Activated B cell treated with CpG ODN at 0.5 μM for 24 hours (primary cell): ENCODE measurements at regions not wholly inside any gene's neighbourhood (a gene's known extent, or its start where the extent isn't known, plus 50 kb on each side); places are given as distances from the start of the nearest gene placed in this dataset.

Source experiments
- ATAC-seq: fragments of 200-7000 bp; cut with Tn5 transposase; one replicate; pipeline ENCODE4 v1.10.0; 2021; ENCODE audit warnings: low read depth, mild to moderate bottlenecking, moderate library complexity
- CTCF ChIA-PET: fragments of 350-600 bp; sonication (Branson Sonifier 250); formaldehyde crosslinking; loops from one replicate; lab custom pipeline; 2021; ENCODE audit warnings: antibody characterized with exemption; lab: Charles Lee
- POLR2A ChIA-PET: fragments of 350-600 bp; sonication (Branson Sonifier 250); formaldehyde crosslinking; loops from one replicate; lab custom pipeline; 2021; ENCODE audit warnings: antibody characterized with exemption; lab: Charles Lee
- DNase-seq: peaks from one replicate; pipeline ENCODE4 v3.0.0; 2022
- H3K27ac Mint-ChIP-seq: one replicate; pipeline ENCODE4 v1.8.0; 2020; ENCODE audit warnings: mixed read lengths
- H3K27me3 Mint-ChIP-seq: one replicate; pipeline ENCODE4 v1.8.0; 2021; ENCODE audit warnings: mixed read lengths
- H3K36me3 Mint-ChIP-seq: one replicate; pipeline ENCODE4 v1.8.0; 2021; ENCODE audit warnings: low read depth, mixed read lengths
- H3K4me1 Mint-ChIP-seq: one replicate; pipeline ENCODE4 v1.8.0; 2021; ENCODE audit warnings: mixed read lengths
- H3K4me3 Mint-ChIP-seq: one replicate; pipeline ENCODE4 v1.8.0; 2020; ENCODE audit warnings: mild to moderate bottlenecking, mixed read lengths
- H3K9me3 Mint-ChIP-seq: one replicate; pipeline ENCODE4 v1.8.0; 2020; ENCODE audit warnings: mixed read lengths
- CTCF ChIP-seq: fragments of 200-600 bp; IDR thresholded peaks from one replicate; pipeline ENCODE4 v1.8.0; 2022; ENCODE audit warnings: antibody characterized with exemption, mild to moderate bottlenecking
- intact Hi-C: fragments of 100-400 bp; cut with micrococcal nuclease; formaldehyde crosslinking; loops from one replicate; pipeline ENCODE4 v1.15.1; 2024

GRCh38 chr2:102078773-102079172, 63.8 kb upstream of the IL1R1 start:
- ChIA-PET CTCF (no interaction called here), POLR2A (no interaction called here)
- H3K27me3 Mint-ChIP-seq: peaks cover 15% of the 10 kb centered on the region
- no peak for DNase-seq
- no peak for TF ChIP-seq CTCF
- no peaks in the 10 kb centered on the region for H3K36me3 Mint-ChIP-seq
- H3K27ac Mint-ChIP-seq: no peak overlapping the region
- no peak overlapping the region for H3K4me3 Mint-ChIP-seq
- H3K4me1 Mint-ChIP-seq: peaks cover 18% of the 10 kb centered on the region
- no peak for ATAC-seq
- intact Hi-C loops: no loop called here
- no peaks in the 10 kb centered on the region for H3K9me3 Mint-ChIP-seq

- H3K36me3 Mint-ChIP-seq: no peaks in the 10 kb centered on the region
- ATAC-seq (no peak), DNase-seq (no peak)
- H3K4me1 Mint-ChIP-seq: peaks cover 13% of the 10 kb centered on the region
- H3K27me3 Mint-ChIP-seq: peaks cover 20% of the 10 kb centered on the region
- no peak overlapping the region for H3K27ac Mint-ChIP-seq
- CTCF ChIA-PET: no interaction called here
- intact Hi-C loops: no loop called here
- no peak for TF ChIP-seq CTCF
- no peak overlapping the region for H3K4me3 Mint-ChIP-seq
- POLR2A ChIA-PET: no interaction called here
- H3K9me3 Mint-ChIP-seq: no peaks in the 10 kb centered on the region
Observed at GRCh38 chr2:102080451-102081242, 61.9 kb upstream of the IL1R1 start.

- Mint-ChIP-seq H3K9me3 (no peaks in the 10 kb centered on the region), H3K4me3 (no peak overlapping the region), H3K27ac (no peak overlapping the region), H3K27me3 (peaks cover 20% of the 10 kb centered on the region), H3K4me1 (peaks cover 13% of the 10 kb centered on the region), H3K36me3 (no peaks in the 10 kb centered on the region)
- ChIA-PET POLR2A (no interaction called here), CTCF (no interaction called here)
- ATAC-seq (no peak), DNase-seq (no peak)
- TF ChIP-seq CTCF: no peak
- intact Hi-C loops: no loop called here
Observed at GRCh38 chr2:102081243-102081522, 61.4 kb upstream of the IL1R1 start.

GRCh38 chr2:102081606-102082005, 60.9 kb upstream of the IL1R1 start:
- ChIA-PET CTCF (no interaction called here), POLR2A (no interaction called here)
- Mint-ChIP-seq H3K9me3 (no peaks in the 10 kb centered on the region), H3K36me3 (no peaks in the 10 kb centered on the region), H3K27me3 (peaks cover 20% of the 10 kb centered on the region), H3K4me1 (peaks cover 13% of the 10 kb centered on the region), H3K4me3 (no peak overlapping the region), H3K27ac (no peak overlapping the region)
- intact Hi-C loops: no loop called here
- ATAC-seq (no peak), DNase-seq (no peak)
- no peak for TF ChIP-seq CTCF

- DNase-seq: no peak
- TF ChIP-seq CTCF: no peak
- no peaks in the 10 kb centered on the region for H3K9me3 Mint-ChIP-seq
- peak overlapping the region; percentile 33 for H3K4me3 Mint-ChIP-seq
- ChIA-PET POLR2A (interaction anchor here (0.7 kb wide), 1 partner anchor 909 kb away, joined by 3 read pairs; no protein-coding TSS in a partner anchor), CTCF (no interaction called here)
- intact Hi-C loops: no loop called here
- H3K27me3 Mint-ChIP-seq: peaks cover 17% of the 10 kb centered on the region
- H3K4me1 Mint-ChIP-seq: peaks cover 13% of the 10 kb centered on the region
- H3K36me3 Mint-ChIP-seq: no peaks in the 10 kb centered on the region
- H3K27ac Mint-ChIP-seq: no peak overlapping the region
- peak; percentile 73 for ATAC-seq
Observed at GRCh38 chr2:102082571-102083392, 59.8 kb upstream of the IL1R1 start.
